DOHH2 (cell line): ENCODE measurements at regions not wholly inside any gene's neighbourhood (a gene's known extent, or its start where the extent isn't known, plus 50 kb on each side); places are given as distances from the start of the nearest gene placed in this dataset.

Source experiments
- H3F3A ChIP-seq: fragments of 200-600 bp; sonication (generic), shearing (Covaris generic); 2 replicates; pipeline ENCODE4 v1.6.0; 2016; ENCODE audit warnings: antibody characterized with exemption, mild to moderate bottlenecking; ENCODE audit not compliant: control insufficient read depth, insufficient read depth
- H3K27ac ChIP-seq: fragments of 200-600 bp; sonication (generic); 2 replicates; pipeline ENCODE4 v1.5.1; 2014; ENCODE audit warnings: low read depth, mild to moderate bottlenecking, low read length, moderate library complexity
- H3K27me3 ChIP-seq: fragments of 200-600 bp; sonication (generic); 2 replicates; pipeline ENCODE4 v1.6.1; 2014; ENCODE audit warnings: mild to moderate bottlenecking, low read length, mixed read lengths; ENCODE audit not compliant: control insufficient read depth
- H3K36me3 ChIP-seq: fragments of 200-600 bp; sonication (generic); 2 replicates; pipeline ENCODE4 v1.6.1; 2014; ENCODE audit warnings: mild to moderate bottlenecking, low read length, moderate library complexity, mixed read lengths; ENCODE audit not compliant: control insufficient read depth
- H3K4me1 ChIP-seq: fragments of 200-600 bp; sonication (generic); 2 replicates; pipeline ENCODE4 v1.6.1; 2014; ENCODE audit warnings: mild to moderate bottlenecking, low read length, mixed read lengths; ENCODE audit not compliant: control insufficient read depth
- H3K4me2 ChIP-seq: fragments of 200-600 bp; sonication (generic); 2 replicates; pipeline ENCODE4 v1.6.0; 2014; ENCODE audit warnings: mild to moderate bottlenecking, low read length, moderate library complexity
- H3K4me3 ChIP-seq: fragments of 200-600 bp; sonication (generic); 2 replicates; pipeline ENCODE4 v1.5.1; 2014; ENCODE audit warnings: mild to moderate bottlenecking, low read length, mixed read lengths
- H3K79me2 ChIP-seq: fragments of 200-600 bp; sonication (generic); 2 replicates; pipeline ENCODE4 v1.6.1; 2014; ENCODE audit warnings: mild to moderate bottlenecking, low read length, mixed read lengths; ENCODE audit not compliant: control insufficient read depth
- H3K9me2 ChIP-seq: fragments of 200-600 bp; sonication (generic); replicated peaks from 2 replicates; pipeline ENCODE4 v1.6.1; 2014; ENCODE audit warnings: mild to moderate bottlenecking, low read length, mixed read lengths; ENCODE audit not compliant: control insufficient read depth
- H3K9me3 ChIP-seq: fragments of 200-600 bp; sonication (generic); 2 replicates; pipeline ENCODE4 v1.6.1; 2014; ENCODE audit warnings: antibody characterized with exemption, low read length, mixed read lengths; ENCODE audit not compliant: control insufficient read depth, insufficient read depth
- H4K20me1 ChIP-seq: fragments of 200-600 bp; sonication (generic); 2 replicates; pipeline ENCODE4 v1.6.0; 2014; ENCODE audit warnings: low read depth, mild to moderate bottlenecking, antibody characterized with exemption, low read length, moderate library complexity; ENCODE audit not compliant: control insufficient read depth, insufficient read depth
- CTCF ChIP-seq: fragments of 200-600 bp; sonication (generic); IDR thresholded peaks from one replicate; pipeline ENCODE4 v1.5.1; 2014; ENCODE audit warnings: antibody characterized with exemption, mild to moderate bottlenecking, low read depth, low read length; ENCODE audit not compliant: poor library complexity, severe bottlenecking
- EZH2phosphoT487 ChIP-seq: fragments of 200-600 bp; sonication (generic); IDR thresholded peaks from 2 replicates; pipeline ENCODE4 v1.6.1; 2017; ENCODE audit warnings: borderline replicate concordance, mild to moderate bottlenecking, antibody characterized with exemption, low read length, moderate library complexity, mixed read lengths

DNA sequence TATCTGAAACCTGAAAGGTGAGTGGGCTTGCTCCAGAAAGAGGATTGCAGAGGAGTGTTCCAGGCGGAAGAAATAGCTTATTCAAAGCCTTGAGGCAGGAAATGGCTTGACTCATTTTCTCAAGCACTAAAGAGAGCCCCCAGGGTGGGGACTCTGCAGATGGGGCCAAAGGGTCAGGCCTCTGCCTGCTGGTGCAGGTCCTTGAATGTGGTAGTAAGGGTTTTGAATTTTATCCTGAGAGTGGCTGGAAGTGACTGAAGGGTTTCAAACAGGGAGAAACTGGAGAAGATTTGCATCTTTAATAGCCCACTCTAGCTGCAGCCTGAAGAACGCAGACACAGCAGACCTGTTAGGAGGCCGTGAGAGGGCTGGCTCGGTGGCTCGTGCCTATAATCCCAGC is 144.4 kb downstream of the CCT6B start:
- no peak overlapping the region for H3K4me2 ChIP-seq
- TF ChIP-seq CTCF: no peak
- TF ChIP-seq EZH2phosphoT487: no peak
- no peaks in the 10 kb centered on the region for H3K9me2 ChIP-seq
- no peaks in the 10 kb centered on the region for H4K20me1 ChIP-seq
- H3K36me3 ChIP-seq: no peaks in the 10 kb centered on the region
- no peaks in the 10 kb centered on the region for H3F3A ChIP-seq
- H3K27me3 ChIP-seq: no peaks in the 10 kb centered on the region
- no peak overlapping the region for H3K4me3 ChIP-seq
- no peaks in the 10 kb centered on the region for H3K79me2 ChIP-seq
- no peaks in the 10 kb centered on the region for H3K9me3 ChIP-seq
- no peaks in the 10 kb centered on the region for H3K4me1 ChIP-seq
- no peak overlapping the region for H3K27ac ChIP-seq

DNA sequence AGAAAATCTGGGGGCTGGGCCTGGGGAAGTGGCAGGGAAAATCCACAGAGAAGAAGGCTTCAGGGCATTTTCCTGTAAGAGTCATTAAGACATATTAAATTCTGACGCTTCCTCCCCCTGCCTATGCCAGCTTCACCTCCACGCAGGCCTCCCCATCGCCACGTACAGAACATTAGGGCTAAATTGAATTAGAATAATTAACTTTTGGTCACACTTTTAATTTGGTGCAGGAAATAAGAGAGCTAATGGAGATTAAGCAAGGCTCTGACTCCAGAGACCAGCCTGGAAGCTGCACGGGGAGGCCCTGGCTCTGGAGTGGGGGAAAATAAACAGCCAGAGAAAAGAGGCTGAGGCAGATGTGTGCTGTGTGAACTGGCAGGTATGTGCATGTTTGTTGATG is 148.0 kb downstream of the CCT6B start:
- Histone ChIP-seq H3K9me3 (no peaks in the 10 kb centered on the region), H4K20me1 (no peaks in the 10 kb centered on the region), H3K27me3 (no peaks in the 10 kb centered on the region), H3K79me2 (no peaks in the 10 kb centered on the region), H3K27ac (no peak overlapping the region), H3K36me3 (no peaks in the 10 kb centered on the region), H3K9me2 (no peaks in the 10 kb centered on the region), H3K4me2 (no peak overlapping the region), H3K4me1 (no peaks in the 10 kb centered on the region), H3K4me3 (no peak overlapping the region), H3F3A (no peaks in the 10 kb centered on the region)
- TF ChIP-seq CTCF (no peak), EZH2phosphoT487 (no peak)

- H3K79me2 ChIP-seq: no peaks in the 10 kb centered on the region
- H4K20me1 ChIP-seq: no peaks in the 10 kb centered on the region
- H3K4me1 ChIP-seq: no peaks in the 10 kb centered on the region
- TF ChIP-seq CTCF: no peak
- TF ChIP-seq EZH2phosphoT487: no peak
- H3K4me3 ChIP-seq: no peak overlapping the region
- H3K9me3 ChIP-seq: no peaks in the 10 kb centered on the region
- H3K9me2 ChIP-seq: no peaks in the 10 kb centered on the region
- no peaks in the 10 kb centered on the region for H3F3A ChIP-seq
- no peak overlapping the region for H3K4me2 ChIP-seq
- H3K27me3 ChIP-seq: no peaks in the 10 kb centered on the region
- H3K36me3 ChIP-seq: no peaks in the 10 kb centered on the region
- no peak overlapping the region for H3K27ac ChIP-seq
Measured at GRCh38 chr17:34811561-34811960, 149.7 kb downstream of the CCT6B start.

DNA sequence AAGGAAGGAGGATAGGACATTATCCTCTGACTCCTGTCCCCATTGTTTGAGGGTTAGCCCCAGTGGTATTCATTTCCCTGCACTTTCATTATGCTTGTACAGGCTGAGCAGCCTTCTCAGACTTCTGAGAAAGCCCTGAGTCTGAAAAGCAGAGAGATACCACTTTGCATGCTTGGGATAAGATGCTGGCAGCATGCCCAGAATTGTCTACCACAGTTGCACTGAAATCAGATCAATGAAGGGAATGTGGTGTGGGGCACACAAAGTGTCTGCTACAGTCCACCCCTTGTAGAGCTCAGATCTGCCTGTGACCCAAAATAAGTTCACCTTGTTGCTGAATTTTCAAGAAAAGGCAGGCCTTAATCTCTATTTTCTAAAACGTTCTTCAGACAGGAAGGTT is 160.6 kb downstream of the CCT6B start:
- H3K79me2 ChIP-seq: no peaks in the 10 kb centered on the region
- TF ChIP-seq CTCF (no peak), EZH2phosphoT487 (no peak)
- H3K36me3 ChIP-seq: no peaks in the 10 kb centered on the region
- H3K4me2 ChIP-seq: no peak overlapping the region
- H3K4me3 ChIP-seq: no peak overlapping the region
- H3K27me3 ChIP-seq: no peaks in the 10 kb centered on the region
- no peaks in the 10 kb centered on the region for H3F3A ChIP-seq
- no peaks in the 10 kb centered on the region for H3K9me3 ChIP-seq
- H4K20me1 ChIP-seq: no peaks in the 10 kb centered on the region
- H3K27ac ChIP-seq: no peak overlapping the region
- no peaks in the 10 kb centered on the region for H3K4me1 ChIP-seq
- no peaks in the 10 kb centered on the region for H3K9me2 ChIP-seq
